Dendritic cell treated with granulocyte-macrophage colony-stimulating factor and Interleukin-4, amounts not matched to agents 40 ng/mL and 50 ng/mL, for 4 days (primary cell): ENCODE measurements at regions not wholly inside any gene's neighbourhood (a gene's known extent, or its start where the extent isn't known, plus 50 kb on each side); places are given as distances from the start of the nearest gene placed in this dataset.

ENCODE experiments used
- H3K27ac Mint-ChIP-seq: one replicate; pipeline ENCODE4 v1.8.0; 2022; ENCODE audit warnings: mild to moderate bottlenecking, mixed read lengths
- H3K27me3 Mint-ChIP-seq: one replicate; pipeline ENCODE4 v1.8.0; 2022; ENCODE audit warnings: mild to moderate bottlenecking, mixed read lengths
- H3K36me3 Mint-ChIP-seq: one replicate; pipeline ENCODE4 v1.8.0; 2022; ENCODE audit warnings: low read depth, mixed read lengths
- H3K4me1 Mint-ChIP-seq: one replicate; pipeline ENCODE4 v1.8.0; 2022; ENCODE audit warnings: low read depth, mixed read lengths
- H3K4me3 Mint-ChIP-seq: one replicate; pipeline ENCODE4 v1.8.0; 2022; ENCODE audit warnings: mild to moderate bottlenecking, moderate library complexity, mixed read lengths
- H3K9me3 Mint-ChIP-seq: one replicate; pipeline ENCODE4 v1.8.0; 2022; ENCODE audit warnings: mixed read lengths
- intact Hi-C: fragments of 100-400 bp; cut with micrococcal nuclease; formaldehyde crosslinking; loops from one replicate; pipeline ENCODE4 v1.15.0; 2022

- H3K36me3 Mint-ChIP-seq = peaks cover 72% of the 10 kb centered on the region
- H3K4me1 Mint-ChIP-seq = no peaks in the 10 kb centered on the region
- H3K27me3 Mint-ChIP-seq = no peaks in the 10 kb centered on the region
- no peaks in the 10 kb centered on the region for H3K9me3 Mint-ChIP-seq
- H3K27ac Mint-ChIP-seq = no peak overlapping the region
- H3K4me3 Mint-ChIP-seq = no peak overlapping the region
- intact Hi-C loops = no loop called here
Observed at GRCh38 chr1:219993554-219994433, 52.5 kb downstream of the EPRS1 start.

DNA sequence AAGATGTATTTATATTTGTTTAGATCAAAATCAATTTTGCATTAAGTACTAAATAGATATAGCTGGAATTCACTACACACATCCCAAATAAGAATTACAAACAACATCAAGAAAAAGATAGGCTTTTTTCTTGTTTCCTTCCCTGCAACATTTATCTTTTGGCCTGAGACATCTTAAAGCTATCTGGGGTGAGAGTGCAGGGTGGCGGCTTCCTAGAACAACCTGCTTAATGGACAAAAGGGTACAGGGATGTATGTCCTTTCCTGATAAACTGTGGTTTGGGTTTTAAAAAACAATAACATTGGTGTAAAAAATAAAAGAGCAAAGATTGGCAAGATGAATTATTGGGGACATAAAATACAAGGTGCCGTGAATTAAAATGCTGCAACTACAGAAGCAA lies 54.4 kb downstream of the EPRS1 start:
- Mint-ChIP-seq H3K4me3 (no peak overlapping the region), H3K27me3 (no peaks in the 10 kb centered on the region), H3K4me1 (no peaks in the 10 kb centered on the region), H3K9me3 (no peaks in the 10 kb centered on the region), H3K36me3 (peaks cover 68% of the 10 kb centered on the region), H3K27ac (no peak overlapping the region)
- intact Hi-C loops = no loop called here

DNA sequence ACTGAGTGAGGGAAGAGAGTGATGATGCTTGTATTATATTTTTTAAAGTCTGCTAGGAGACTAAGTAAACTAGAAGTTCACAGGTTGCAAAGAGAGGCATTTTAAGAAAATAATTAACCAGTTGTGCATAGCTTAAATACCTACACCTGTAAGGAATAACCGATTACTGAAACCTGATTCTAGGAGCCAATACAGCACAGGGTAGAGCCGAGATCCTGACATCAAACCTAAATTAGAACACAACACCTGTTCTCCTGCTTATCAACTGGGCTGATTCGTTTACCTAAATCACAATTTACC lies 54.8 kb downstream of the EPRS1 start:
- intact Hi-C loops = no loop called here
- H3K4me1 Mint-ChIP-seq = no peaks in the 10 kb centered on the region
- H3K27ac Mint-ChIP-seq = no peak overlapping the region
- H3K9me3 Mint-ChIP-seq = no peaks in the 10 kb centered on the region
- H3K4me3 Mint-ChIP-seq = no peak overlapping the region
- peaks cover 68% of the 10 kb centered on the region for H3K36me3 Mint-ChIP-seq
- H3K27me3 Mint-ChIP-seq = no peaks in the 10 kb centered on the region

- Mint-ChIP-seq H3K9me3 (no peaks in the 10 kb centered on the region), H3K27me3 (no peaks in the 10 kb centered on the region), H3K4me3 (no peak overlapping the region), H3K27ac (no peak overlapping the region), H3K36me3 (peaks cover 68% of the 10 kb centered on the region), H3K4me1 (no peaks in the 10 kb centered on the region)
- intact Hi-C loops = no loop called here
Observed at GRCh38 chr1:219990782-219991510, 55.4 kb downstream of the EPRS1 start.

- no peaks in the 10 kb centered on the region for H3K4me1 Mint-ChIP-seq
- H3K9me3 Mint-ChIP-seq = no peaks in the 10 kb centered on the region
- intact Hi-C loops = no loop called here
- H3K4me3 Mint-ChIP-seq = no peak overlapping the region
- peaks cover 65% of the 10 kb centered on the region for H3K36me3 Mint-ChIP-seq
- H3K27ac Mint-ChIP-seq = no peak overlapping the region
- H3K27me3 Mint-ChIP-seq = no peaks in the 10 kb centered on the region
Observed at GRCh38 chr1:219989766-219990165, 56.5 kb downstream of the EPRS1 start.

- Mint-ChIP-seq H3K4me3 (no peak overlapping the region), H3K4me1 (no peaks in the 10 kb centered on the region), H3K27me3 (no peaks in the 10 kb centered on the region), H3K27ac (no peak overlapping the region), H3K9me3 (no peaks in the 10 kb centered on the region), H3K36me3 (peaks cover 70% of the 10 kb centered on the region)
- intact Hi-C loops = no loop called here
Observed at GRCh38 chr1:219988818-219989217, 57.5 kb downstream of the EPRS1 start.

DNA sequence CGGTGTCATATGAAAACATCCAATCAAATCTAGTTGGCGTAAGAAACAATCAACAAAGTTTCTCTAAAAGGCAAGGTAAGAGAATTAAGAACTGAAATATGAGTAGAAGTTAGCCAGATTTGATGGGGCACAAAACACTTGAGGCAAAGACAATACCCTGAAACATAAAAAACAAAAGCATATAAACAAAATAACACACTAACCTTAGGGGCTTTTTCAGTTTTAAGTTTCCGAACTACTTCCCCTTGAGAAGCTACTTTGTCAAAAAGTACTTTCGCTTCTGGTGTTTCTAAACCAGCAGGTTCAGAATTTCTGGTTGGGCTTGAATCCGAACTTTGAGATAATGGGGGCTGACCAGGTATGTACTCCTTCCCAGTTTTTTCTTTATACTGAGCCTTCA lies 57.9 kb downstream of the EPRS1 start:
- intact Hi-C loops = no loop called here
- Mint-ChIP-seq H3K27ac (no peak overlapping the region), H3K4me3 (no peak overlapping the region), H3K9me3 (no peaks in the 10 kb centered on the region), H3K36me3 (peaks cover 70% of the 10 kb centered on the region), H3K27me3 (no peaks in the 10 kb centered on the region), H3K4me1 (no peaks in the 10 kb centered on the region)

- H3K27ac Mint-ChIP-seq = no peak overlapping the region
- intact Hi-C loops = no loop called here
- H3K4me1 Mint-ChIP-seq = no peaks in the 10 kb centered on the region
- H3K27me3 Mint-ChIP-seq = no peaks in the 10 kb centered on the region
- no peaks in the 10 kb centered on the region for H3K9me3 Mint-ChIP-seq
- H3K36me3 Mint-ChIP-seq = peaks cover 61% of the 10 kb centered on the region
- no peak overlapping the region for H3K4me3 Mint-ChIP-seq
Observed at GRCh38 chr1:219987325-219987724, 59.0 kb upstream of the SLC30A10 start.

GRCh38 chr1:219985169-219985568 lies 56.8 kb upstream of the SLC30A10 start:
- intact Hi-C loops = no loop called here
- Mint-ChIP-seq H3K27ac (no peak overlapping the region), H3K36me3 (peaks cover 64% of the 10 kb centered on the region), H3K27me3 (no peaks in the 10 kb centered on the region), H3K4me3 (no peak overlapping the region), H3K4me1 (no peaks in the 10 kb centered on the region), H3K9me3 (no peaks in the 10 kb centered on the region)
